HG02885 (cell line): ENCODE measurements at regions not wholly inside any gene's neighbourhood (a gene's known extent, or its start where the extent isn't known, plus 50 kb on each side); places are given as distances from the start of the nearest gene placed in this dataset.
A peak's percentile ranks its signal among the peaks of the same experiment; 100 is the strongest.
"Not testable (repeated sequence)": the region's sequence is repeated elsewhere in the genome, so short reads cannot be mapped to it uniquely, and the experiment has no call there.

Source experiments
- ATAC-seq: cut with Tn5 transposase; IDR thresholded peaks from one replicate; pipeline ENCODE4 v1.9.1; 2021; ENCODE audit warnings: mild to moderate bottlenecking; ENCODE audit not compliant: unreplicated experiment, poor library complexity

DNA sequence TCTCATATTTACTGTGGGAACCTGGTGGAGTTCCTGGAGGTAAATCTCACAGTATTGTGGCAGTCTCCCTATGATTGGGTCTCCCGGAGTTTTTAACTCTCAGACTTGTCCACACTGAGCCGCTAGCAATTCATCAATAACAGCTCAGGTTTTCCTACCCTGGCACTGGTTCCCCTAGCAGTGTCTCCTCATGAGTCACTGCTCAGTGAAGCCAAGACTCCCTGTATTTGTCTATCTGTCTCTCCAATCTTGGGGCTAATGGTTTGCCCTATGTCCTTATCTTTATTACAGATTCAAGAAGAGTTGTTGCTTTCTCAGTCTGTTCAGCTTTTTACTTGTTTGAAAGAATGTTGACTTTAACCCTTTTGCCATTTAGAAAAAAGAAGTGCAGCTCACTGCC lies 176.7 kb upstream of the FGF10 start:
- ATAC-seq = no peak

DNA sequence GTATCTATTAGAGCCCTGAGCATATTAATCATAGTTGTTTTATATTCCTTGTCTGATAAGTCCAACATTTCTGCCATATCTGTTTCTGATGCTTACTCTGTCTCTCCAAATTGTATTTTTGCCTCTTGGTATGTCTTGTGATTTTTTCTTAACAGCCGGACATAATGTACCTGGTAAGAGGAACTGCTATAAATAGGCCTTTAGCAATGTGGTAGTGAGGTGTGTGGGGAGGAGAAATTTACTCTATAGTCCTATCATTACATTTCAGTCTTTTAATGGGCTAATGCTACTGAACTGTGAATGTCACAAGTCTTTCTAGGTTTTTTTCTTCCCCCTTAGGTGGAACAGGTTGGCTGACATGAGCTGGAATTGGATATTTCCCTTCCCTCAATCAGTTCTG lies 176.1 kb upstream of the FGF10 start:
- no peak for ATAC-seq

DNA sequence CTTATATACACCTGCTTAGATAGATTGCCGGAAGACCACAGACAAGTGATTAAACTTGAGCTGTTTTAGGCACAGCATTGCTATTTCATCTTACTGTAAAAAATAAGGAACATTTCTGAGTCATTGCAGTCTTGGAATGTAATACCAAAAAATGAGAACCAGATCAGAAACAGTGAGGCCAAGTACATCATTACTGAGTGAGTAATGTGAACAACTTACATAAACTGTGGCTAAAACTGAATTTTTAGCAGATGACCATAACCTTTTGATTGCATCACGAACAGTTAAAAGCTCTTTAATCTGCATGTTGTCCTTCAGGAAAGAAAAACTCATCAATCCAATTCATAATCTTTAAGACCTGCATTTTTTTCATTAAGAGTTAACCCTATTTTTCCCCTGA lies 157.1 kb upstream of the FGF10 start:
- no peak for ATAC-seq

DNA sequence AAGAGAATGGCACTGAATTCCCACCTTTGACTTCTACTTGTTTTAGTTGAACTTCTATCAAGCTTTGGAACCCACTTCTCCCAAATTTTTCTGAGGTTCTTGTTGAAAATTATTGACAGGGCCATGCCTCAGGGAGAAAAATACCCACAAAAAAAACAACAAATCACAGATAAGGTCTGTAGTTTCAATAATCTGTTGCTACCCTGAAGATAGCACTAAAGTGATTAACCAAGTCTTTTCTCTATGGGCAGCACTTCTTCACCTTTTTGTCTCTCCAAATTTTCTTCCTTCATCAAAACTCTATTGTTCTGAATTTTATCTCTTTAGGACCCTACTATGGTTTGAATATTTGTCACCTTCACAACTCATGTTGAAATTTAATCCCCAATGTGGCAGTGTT lies 154.3 kb upstream of the FGF10 start:
- no peak for ATAC-seq

DNA sequence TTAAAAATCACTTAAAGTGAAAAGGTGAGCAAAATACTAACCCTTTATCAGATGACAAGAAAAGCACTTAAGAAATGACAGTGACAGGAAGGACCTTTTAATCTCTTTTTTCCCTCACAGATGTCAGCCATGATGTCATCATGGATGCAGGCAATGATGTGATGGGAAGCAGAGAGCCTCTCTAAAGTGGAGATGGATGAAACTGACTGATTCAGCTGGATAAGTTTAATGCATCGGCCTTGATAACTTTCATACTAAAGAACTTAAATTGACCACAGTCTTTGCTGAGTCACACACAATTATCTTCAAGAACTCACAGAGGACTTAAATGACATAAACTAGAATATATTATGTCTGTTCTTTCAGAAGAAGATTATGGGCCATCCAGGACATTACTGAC lies 153.2 kb upstream of the FGF10 start:
- no peak for ATAC-seq

DNA sequence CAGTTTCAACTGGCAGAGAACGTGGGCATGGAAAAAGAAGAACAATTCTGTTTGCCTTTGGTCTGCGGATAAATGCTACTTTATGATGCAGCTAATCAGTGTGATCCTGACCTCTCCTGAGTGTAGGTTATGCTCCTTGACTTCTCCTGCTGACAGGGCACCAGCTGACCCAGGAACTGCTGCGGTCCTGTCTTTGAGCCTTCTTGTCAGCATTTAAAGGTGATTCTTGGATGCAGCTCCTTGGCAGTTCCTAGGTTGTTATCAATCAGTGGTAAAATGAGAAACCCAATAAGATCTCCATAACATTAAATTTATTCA lies 150.3 kb upstream of the FGF10 start:
- ATAC-seq = no peak

DNA sequence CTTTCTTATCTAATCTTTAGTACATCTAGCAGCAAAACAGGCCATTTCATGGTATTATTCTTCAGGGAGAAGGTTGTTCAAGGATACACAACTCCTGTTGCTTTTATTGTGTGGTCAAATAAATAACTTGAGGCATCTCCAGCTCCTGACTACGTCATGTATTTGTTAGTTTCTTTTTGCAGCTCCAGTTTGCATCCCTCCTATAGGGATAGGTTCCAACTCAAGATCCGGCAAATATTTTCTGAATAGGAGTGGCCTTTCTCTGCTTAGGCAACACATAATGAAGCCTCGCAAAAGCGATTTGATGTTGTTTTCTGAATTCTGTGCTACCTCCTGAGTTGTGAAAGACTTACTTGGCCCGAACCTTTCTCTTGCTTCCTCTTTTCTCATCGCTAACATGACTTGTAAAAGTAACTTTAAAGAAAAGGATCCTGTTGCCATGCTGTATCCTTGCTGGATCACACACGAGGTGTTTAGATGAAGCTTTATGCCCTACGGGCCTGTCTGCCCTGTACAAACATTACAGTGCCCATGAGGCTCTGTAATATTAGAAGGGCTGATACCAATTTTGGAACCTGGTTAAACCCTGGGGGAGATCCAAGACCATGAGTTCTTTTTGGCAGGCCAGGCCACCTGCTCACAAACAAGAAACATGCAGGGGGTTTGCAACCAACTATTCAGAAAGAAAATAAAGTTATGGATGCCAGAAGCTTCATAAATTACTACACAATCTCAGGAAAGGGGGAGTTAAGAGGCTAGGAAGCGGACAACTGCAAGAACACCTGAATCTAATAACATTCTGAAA lies 149.8 kb upstream of the FGF10 start:
- ATAC-seq = no peak

DNA sequence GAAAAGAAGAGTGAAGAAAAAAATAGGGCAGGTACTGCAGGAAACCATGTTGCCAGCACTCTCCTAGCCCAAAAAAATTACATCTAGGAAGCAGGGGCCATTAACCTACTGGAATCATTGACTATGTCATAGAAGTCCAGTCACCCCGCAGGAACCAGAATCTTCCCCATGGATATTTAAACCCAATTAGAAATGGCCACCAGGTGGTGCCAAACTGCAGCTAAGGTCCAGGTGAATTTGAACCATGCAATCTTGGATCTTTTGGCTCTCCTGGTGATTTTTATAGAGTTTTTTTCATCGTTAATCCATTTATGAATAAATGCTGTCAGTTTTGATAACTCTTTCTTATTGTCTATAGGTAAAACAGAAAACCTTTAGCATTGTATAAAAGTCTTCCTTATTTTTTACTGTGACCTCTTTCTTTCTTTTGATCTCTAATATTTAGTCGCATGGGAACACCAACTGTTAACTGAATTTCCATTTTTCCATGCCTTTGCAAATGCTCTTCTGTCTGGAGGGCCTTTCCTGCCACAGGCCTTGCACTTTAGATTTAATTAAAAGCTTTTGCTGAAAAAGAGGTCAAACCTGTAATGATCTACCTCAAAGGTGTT lies 147.5 kb upstream of the FGF10 start:
- peak; percentile 68 for ATAC-seq

DNA sequence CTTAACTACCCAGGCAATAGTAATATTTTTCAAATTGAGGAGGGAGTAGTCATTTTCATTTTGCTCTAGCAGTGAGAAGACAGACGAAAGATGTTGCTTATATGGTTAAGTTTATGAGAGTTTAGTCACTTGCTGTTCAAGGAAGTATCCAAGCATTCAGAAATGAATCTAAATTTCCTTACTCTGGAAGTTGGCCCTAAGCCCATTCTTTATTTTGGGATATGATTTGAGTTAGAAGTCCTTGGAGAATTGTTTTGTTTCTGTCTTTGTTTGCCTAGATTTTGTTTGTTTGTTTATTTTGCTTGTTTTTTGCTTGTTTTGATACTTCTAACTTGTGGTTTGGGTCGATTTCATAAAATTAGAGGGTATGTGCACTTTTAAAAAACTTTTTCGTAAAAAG lies 146.4 kb upstream of the FGF10 start:
- no peak for ATAC-seq

DNA sequence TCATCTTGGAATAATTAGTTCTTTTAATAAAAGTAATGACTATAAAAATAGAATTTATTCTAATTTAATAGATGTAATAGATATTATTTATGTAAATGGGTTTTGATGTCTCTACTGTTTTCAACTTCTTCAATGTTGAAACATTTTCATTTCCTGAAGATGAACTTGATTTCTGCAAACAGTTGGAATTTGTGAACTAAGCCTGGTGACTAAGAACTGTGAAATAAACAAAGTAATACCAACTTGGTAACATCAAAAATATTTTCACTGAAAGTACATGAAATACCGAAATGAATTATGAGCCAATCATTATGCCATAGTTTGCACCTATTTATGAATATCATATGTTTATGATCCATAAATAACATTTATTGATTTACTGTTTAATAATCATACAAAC lies 143.8 kb upstream of the FGF10 start:
- no peak for ATAC-seq

DNA sequence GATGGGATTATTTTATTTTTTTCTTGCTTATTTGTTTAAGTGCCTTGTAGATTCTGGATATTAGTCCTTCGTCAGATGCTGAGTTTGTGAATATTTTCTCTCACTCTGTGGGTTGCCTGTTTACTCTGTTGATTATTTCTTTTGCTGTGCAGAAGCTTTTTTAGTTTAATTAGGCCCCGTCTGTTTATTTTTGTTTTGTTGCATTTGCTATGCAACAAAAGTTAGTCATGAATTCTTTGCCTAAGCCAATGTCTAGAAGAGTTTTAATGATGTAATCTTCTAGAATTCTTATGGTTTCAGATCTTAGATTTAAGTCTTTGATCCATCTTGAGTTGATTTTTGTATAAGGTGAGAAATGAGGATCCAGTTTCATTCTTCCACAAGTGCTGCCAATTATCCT lies 142.5 kb upstream of the FGF10 start:
- ATAC-seq = not testable (repeated sequence)

DNA sequence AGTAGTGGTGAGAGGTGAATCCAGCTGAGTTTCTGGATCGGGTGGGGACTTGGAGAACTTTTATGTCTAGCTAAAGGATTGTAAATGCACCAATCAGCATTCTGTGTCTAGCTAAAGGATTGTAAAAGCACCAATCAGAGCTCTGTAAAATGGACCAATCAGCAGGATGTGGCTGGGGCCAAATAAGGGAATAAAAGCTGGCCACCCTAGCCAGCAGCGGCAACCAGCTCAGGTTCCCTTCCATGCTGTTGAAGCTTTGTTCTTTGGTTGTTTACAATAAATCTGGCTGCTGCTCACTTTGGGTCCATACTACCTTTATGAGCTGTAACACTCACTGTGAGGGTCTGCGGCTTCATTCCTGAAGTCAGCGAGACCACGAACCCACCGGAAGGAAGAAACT lies 141.6 kb upstream of the FGF10 start:
- not testable (repeated sequence) for ATAC-seq

DNA sequence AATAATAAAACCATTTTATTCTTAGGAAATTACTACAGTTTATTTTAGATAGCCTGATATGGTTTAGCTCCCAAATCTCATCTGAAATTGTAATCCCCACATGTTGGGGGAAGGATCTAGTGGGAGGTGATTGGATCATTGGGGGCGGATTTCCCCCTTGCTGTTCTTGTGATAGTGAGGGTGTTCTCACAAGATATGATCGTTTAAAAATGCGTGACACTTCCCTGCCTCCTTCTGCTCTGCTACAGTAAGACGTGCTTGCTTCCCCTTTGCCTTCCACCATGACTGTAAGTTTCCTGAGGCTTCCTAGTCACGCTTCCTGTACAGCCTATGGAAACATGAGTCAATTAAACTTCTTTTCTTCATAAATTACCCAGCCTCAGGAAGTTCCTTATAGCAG lies 122.4 kb upstream of the FGF10 start:
- ATAC-seq = no peak

DNA sequence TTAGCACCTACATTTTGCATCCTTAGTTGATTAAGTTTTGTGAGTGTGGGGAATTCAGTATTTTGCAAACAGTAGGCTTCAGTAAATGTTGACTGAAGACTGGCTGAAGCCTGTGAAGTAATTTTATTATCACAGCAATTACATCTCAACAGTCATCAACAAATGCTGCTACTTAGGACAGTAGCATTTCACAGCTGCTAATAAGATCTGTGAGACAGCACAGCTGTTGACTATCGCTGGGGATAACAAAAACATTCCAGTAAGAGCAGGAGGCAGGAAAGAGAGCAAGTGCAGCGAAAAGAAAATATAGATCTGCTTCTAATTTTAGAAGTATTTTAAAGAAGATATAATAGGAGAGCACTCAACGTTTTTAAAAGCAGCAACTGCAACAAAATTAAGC lies 117.3 kb upstream of the FGF10 start:
- ATAC-seq = no peak

DNA sequence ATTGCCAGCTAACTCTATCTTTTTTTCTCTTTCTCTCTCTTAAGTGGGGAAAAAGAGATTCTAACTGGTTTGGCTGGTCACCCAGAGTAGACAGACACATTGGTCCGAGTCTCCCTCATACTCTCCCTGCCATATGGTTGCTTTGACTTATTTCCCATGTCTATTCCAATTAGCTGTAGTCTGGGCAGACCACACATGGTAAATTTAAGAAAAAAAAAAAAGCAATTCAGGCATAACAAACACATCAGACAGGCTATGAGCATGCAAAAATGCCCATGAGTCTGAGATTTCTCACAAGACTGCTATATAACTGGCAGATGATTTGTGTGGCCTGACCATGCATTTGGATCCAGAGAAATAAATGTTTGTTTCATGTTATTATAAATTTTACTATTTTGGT lies 110.2 kb upstream of the FGF10 start:
- no peak for ATAC-seq

DNA sequence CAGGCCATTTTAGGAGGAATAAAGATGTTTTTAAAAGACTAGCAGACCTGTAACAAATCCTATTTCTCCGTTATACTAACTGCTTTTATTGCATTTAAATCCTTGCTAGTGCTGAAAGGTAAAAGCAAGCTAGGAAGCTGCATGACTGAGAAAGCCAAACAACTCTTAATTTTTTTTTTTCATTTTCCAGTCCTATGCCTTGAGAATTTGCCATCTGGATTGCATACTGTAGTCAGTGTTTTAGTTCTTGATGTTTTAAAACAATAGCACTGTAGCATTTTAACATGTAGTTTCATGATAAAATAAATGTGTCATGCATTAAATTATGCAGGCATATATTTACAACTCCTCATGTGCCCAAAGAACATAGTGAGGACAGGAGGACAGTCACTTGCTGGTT lies 108.4 kb upstream of the FGF10 start:
- ATAC-seq = no peak

DNA sequence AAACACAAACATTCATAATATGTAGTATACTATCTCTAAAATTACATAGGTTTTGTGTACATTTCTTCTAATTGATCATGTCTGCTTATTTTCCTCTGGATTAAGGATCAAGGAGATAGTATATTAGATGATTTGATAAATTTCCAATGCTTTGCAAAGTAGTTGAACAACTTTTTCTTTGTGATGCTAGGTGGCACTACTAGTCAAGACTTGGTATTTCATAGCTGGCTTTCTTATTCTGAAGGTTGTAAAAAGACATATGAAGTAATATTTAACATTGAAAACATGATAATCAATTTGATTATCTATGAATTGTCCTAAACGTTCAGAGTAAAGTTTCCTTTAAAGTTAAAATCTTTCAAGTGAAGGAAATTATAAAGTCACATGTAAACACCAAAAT lies 106.1 kb upstream of the FGF10 start:
- no peak for ATAC-seq

DNA sequence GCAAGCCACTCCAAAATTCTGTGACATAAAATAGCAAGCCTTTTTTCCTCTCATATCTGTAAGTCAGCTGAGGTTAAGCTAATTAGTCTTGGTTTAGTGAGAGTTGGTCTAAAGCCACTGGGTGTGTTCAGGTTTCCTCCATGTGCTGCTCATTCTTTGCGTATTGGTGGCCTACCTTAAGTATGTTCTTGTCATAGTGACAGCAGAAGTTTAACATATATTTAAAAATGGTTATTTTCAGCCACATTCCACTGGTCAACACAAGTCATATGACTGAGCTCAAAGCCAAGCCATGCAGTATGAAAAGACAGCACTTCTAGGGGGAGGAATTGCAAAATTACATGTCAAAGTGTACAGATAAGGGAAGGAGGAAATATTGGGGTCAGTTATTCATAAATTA lies 100.5 kb upstream of the FGF10 start:
- no peak for ATAC-seq

DNA sequence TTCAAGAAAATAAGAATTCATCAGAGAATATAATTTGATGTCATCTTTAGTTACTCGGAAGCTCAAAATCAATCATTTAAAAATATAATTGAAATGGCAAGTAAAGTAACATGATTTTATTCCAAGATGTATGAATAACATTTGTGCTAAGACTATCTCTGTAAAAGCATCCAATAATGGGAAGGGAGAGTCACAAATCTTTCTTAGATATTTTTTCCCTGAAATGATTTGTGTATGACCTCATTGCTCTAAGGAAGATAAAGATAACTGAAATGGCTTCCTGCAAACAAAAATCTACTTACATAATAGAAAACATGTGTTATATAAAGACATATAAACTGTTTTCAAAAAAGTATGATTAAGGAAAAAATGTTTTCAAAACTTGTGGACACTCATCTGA lies 97.4 kb upstream of the FGF10 start:
- ATAC-seq = no peak

DNA sequence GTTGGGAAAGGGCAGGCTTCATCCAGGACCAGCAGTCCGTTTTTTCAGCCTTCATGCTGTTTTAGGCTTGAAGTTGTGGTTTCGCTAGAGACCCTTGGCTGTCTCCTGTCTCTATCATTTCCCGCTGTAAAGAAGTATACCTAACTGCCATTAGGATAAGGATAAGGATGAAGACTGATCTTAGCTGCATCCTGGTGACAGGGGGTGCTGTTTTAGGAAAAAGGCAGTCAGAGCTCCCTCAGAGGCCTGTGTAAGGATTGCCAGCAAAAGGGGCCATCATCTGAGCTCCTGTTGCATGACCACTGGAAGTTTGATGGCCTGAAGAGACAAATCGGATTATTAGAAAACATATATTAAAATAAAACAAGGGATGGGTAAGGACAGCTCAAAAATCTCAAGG lies 64.8 kb upstream of the FGF10 start:
- ATAC-seq = no peak

DNA sequence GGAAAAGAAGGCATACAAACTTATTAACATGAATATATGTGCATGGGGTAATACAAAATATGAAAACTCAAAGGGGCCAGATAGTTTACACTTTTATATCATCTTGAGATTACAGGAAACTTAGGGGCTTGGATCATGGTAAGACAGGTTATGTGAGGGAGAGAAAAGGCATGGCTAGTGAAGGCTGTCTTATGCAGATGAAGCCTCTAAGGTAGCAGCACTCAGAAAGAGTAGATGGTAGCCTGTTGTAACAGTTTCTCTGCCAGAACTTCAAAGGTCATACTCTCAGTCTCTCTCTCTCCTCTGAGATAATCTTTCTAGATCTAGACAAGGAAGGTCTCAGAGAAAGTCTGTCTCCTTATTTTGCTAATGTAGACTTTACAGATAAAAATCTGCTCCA lies 57.2 kb upstream of the FGF10 start:
- ATAC-seq = no peak

DNA sequence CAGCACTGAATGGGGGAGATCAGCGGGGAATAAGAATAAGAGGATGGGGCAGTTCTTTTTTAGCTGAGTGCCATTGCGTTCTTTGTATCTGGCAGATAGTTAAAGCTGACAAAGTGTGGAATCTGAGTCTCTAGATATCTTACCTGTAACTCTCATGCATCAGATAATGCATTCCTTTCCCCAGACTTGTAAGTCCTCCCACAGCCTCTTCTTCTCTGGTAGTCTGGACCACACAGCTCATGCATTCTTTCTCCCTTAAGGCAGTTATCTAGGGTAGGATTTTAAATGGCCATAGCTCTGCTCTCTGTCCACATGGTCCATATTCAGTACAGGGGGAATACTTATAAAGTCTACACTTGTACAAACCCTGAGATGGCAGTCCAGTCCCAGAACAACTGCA lies 54.0 kb upstream of the FGF10 start:
- ATAC-seq = no peak
